Adrenal gland (tissue), 9 donors: ENCODE measurements at regions not wholly inside any gene's neighbourhood (a gene's known extent, or its start where the extent isn't known, plus 50 kb on each side); places are given as distances from the start of the nearest gene placed in this dataset.
"Not testable (repeated sequence)": the region's sequence is repeated elsewhere in the genome, so short reads cannot be mapped to it uniquely, and the experiment has no call there.

Experiments
- DNase-seq, 7 donors: peaks; one replicate each; pipeline ENCODE4 v3.0.0-alpha.2; 2019 to 2020
- H3K27ac ChIP-seq, 5 donors: fragments of 200-600 bp; sonication (generic) in 4 of 5; 1 replicate in 3 of 5; 2 replicates in 2 of 5; pipeline versions ENCODE4 v1.5.1 to v1.8.0; 2016 to 2020; ENCODE audit warnings: mild to moderate bottlenecking in 1 of 5
- H3K27me3 ChIP-seq: fragments of 200-600 bp; 2 replicates; pipeline ENCODE4 v1.8.0; 2021
- H3K36me3 ChIP-seq, 2 donors: fragments of 200-600 bp; replicated peaks in 1 of 2; 1 replicate in 1 of 2; 2 replicates in 1 of 2; pipeline versions ENCODE4 v1.5.1 to v1.8.0; 2018 to 2022
- H3K4me1 ChIP-seq, 2 donors: fragments of 200-600 bp; replicated peaks in 1 of 2; 1 replicate in 1 of 2; 2 replicates in 1 of 2; pipeline versions ENCODE4 v1.5.1 to v1.8.0; 2018 to 2021
- H3K4me3 ChIP-seq, 4 donors: fragments of 200-600 bp; sonication (generic) in 3 of 4; one replicate each; pipeline ENCODE4 v1.5.1; 2016 to 2018
- H3K9me3 ChIP-seq, 3 donors: fragments of 200-600 bp; sonication (generic) in 1 of 3; replicated peaks in 1 of 3; 1 replicate in 2 of 3; 2 replicates in 1 of 3; pipeline versions ENCODE4 v1.5.1 to v1.8.0; 2016 to 2021
- POLR2A ChIP-seq, 2 donors: fragments of 450-650 bp; IDR thresholded peaks; one replicate each; pipeline ENCODE4 v1.6.1; 2017; ENCODE audit warnings: antibody characterized with exemption in 2 of 2, mild to moderate bottlenecking in 2 of 2, moderate library complexity in 1 of 2
- WGBS, 4 donors: extraction: QIAGEN DNeasy Blood & Tissue Kit in 2 of 4; methylation state at CpG; one replicate each; pipeline versions ENCODE4 v1.1.5 to v1.1.7; 2013 to 2017; 5-methylcytosine and 5-hydroxymethylcytosine counted together
- intact Hi-C, 2 donors: fragments of 100-400 bp; cut with DNase I; formaldehyde crosslinking; loops; one replicate each; pipeline versions ENCODE4 v1.14.1 to v1.15.0; 2022 to 2023
- TF ChIP-seq, protein P1 (sequence below), 6 experiments: fragments of 450-650 bp in 4 of 6; fragments of 200-600 bp in 2 of 6; sonication (generic) in 1 of 6; IDR thresholded peaks; 1 replicate in 5 of 6; 2 replicates in 1 of 6; pipeline versions ENCODE4 v1.5.1 to v1.8.0; 2016 to 2021; ENCODE audit warnings: antibody characterized with exemption in 6 of 6, mild to moderate bottlenecking in 2 of 6, moderate library complexity in 1 of 6
- donor health status: healthy with polysubstance abuse.
- donor health status: Bipolar disorder and iron deficiency.
- donor health status: DM: yes; HTN: yes; CAD: no.
- donor health status: DM: no; HTN: no; CAD: no.
- donor health status: DM: no; HTN: no; CAD: no.

DNA sequence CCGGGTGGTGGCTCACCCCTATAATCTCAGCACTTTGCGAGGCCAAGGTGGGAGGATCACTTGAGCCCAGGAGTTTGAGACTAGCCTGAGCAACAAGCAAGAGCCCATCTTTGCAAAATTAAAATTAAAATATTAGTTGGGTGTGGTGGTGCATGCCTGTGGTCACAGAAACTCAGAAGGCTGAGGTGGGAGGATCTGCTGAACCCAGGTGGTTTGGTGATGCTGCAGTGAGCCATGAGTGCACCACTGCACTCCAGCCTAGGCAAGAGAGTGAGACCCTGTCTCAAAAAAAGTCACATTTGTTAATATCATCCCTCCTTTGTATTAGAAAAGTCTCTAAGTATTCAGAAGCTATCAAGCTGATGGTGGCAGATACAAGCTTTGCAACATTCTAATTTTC, 317.5 kb downstream of the ANKRD30A start:
- no peaks in the 10 kb centered on the region for H3K9me3 ChIP-seq
- TF ChIP-seq, protein P1, sequence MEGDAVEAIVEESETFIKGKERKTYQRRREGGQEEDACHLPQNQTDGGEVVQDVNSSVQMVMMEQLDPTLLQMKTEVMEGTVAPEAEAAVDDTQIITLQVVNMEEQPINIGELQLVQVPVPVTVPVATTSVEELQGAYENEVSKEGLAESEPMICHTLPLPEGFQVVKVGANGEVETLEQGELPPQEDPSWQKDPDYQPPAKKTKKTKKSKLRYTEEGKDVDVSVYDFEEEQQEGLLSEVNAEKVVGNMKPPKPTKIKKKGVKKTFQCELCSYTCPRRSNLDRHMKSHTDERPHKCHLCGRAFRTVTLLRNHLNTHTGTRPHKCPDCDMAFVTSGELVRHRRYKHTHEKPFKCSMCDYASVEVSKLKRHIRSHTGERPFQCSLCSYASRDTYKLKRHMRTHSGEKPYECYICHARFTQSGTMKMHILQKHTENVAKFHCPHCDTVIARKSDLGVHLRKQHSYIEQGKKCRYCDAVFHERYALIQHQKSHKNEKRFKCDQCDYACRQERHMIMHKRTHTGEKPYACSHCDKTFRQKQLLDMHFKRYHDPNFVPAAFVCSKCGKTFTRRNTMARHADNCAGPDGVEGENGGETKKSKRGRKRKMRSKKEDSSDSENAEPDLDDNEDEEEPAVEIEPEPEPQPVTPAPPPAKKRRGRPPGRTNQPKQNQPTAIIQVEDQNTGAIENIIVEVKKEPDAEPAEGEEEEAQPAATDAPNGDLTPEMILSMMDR (IDR thresholded peaks at IDR 0.05) = no peak
- TF ChIP-seq POLR2A (IDR thresholded peaks at IDR 0.05) = no peak
- WGBS, 4 donors = 62 to 80% (median 68%) methylated on average over 2 of the region's 2 CpGs
- no peak overlapping the region for H3K27ac ChIP-seq
- H3K4me3 ChIP-seq = no peak overlapping the region
- DNase-seq = no peak
- H3K4me1 ChIP-seq = no peaks in the 10 kb centered on the region
- no peaks in the 10 kb centered on the region for H3K27me3 ChIP-seq
- intact Hi-C loops = no loop called here
- no peaks in the 10 kb centered on the region for H3K36me3 ChIP-seq

DNA sequence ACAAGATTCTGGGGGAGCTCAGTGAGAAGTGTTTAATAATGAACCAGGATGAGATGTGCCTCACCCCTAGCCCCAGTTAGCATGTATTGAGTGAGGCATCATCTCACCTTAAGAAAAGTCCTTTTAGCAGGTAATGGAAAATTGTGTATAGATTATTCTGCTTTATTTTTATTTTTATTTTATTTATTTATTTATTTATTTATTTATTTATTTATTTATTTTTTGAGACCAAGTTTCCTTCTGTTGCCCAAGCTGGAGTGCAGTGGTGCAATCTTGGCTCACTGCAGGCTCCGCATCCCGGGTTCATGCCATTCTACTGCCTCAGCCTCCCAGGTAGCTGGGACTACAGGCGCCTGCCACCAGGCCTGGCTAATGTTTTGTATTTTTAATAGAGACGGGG, 315.8 kb downstream of the ANKRD30A start:
- H3K4me1 ChIP-seq, DNase-seq, H3K36me3 ChIP-seq, H3K9me3 ChIP-seq, H3K4me3 ChIP-seq, H3K27ac ChIP-seq, intact Hi-C loops, H3K27me3 ChIP-seq: not testable (repeated sequence)
- WGBS, 4 donors = 83 to 96% (median 88%) methylated on average over 3 to 4 of the region's 4 CpGs

DNA sequence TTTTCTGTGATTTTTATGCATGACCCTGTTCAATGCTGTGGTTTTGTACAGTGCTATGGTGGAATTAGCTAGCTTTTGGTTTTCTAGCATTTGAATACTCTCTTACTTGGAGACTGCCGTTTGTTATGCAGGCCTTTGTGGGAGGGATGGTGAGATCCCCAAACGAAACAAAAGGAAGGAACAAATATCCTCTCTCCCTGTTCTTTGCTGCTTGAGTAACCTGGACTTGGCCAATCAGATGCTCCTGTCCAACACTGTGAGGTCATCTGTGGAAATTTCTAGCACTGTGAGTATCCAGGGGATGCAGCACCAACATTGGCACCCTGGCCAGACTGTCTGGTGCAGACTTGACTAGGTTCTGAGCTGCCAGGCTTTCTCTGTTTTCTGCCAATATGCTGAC, 314.4 kb downstream of the ANKRD30A start:
- TF ChIP-seq, protein P1 (IDR thresholded peaks at IDR 0.05) = no peak
- TF ChIP-seq POLR2A (IDR thresholded peaks at IDR 0.05) = no peak
- no peak overlapping the region for H3K4me3 ChIP-seq
- 46 to 67% (median 61%) methylated on average over 2 of the region's 2 CpGs for WGBS, 4 donors
- no peak for DNase-seq
- H3K9me3 ChIP-seq = no peaks in the 10 kb centered on the region
- H3K4me1 ChIP-seq = no peaks in the 10 kb centered on the region
- no peaks in the 10 kb centered on the region for H3K27me3 ChIP-seq
- H3K27ac ChIP-seq = no peak overlapping the region
- intact Hi-C loops = loop anchor here (10.0 kb wide), 2 partner anchors 55 to 315 kb away; no protein-coding TSS in a partner anchor
- no peaks in the 10 kb centered on the region for H3K36me3 ChIP-seq

DNA sequence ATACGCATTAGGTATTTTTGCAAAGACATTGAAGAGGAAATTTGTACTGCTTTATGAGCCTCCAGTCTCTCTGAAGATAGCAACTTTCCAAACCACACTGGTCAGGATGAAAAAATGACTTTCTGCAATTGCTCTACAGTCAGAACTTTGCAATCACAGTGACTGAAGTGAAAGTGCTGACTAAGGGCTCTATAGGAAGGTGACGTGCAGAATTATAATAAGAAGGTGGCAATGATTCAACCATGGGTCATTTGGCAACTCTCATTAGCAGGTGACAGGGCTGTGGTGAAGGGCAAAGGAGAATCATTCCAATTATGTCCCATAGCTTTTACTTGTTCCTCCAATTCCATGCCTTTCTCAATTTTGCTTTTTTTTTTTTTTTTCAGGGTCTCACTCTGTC, 311.0 kb downstream of the ANKRD30A start:
- H3K4me1 ChIP-seq = no peaks in the 10 kb centered on the region
- no peak for DNase-seq
- no peaks in the 10 kb centered on the region for H3K27me3 ChIP-seq
- H3K36me3 ChIP-seq = no peaks in the 10 kb centered on the region
- no peaks in the 10 kb centered on the region for H3K9me3 ChIP-seq
- H3K4me3 ChIP-seq = no peak overlapping the region
- intact Hi-C loops = loop anchor here (10.0 kb wide), 2 partner anchors 58 to 318 kb away; no protein-coding TSS in a partner anchor
- WGBS, 4 donors = 52 to 65% (median 57%) methylated on average over 2 of the region's 2 CpGs
- TF ChIP-seq, protein P1 (IDR thresholded peaks at IDR 0.05) = no peak
- no peak for TF ChIP-seq POLR2A (IDR thresholded peaks at IDR 0.05)
- H3K27ac ChIP-seq = no peak overlapping the region

DNA sequence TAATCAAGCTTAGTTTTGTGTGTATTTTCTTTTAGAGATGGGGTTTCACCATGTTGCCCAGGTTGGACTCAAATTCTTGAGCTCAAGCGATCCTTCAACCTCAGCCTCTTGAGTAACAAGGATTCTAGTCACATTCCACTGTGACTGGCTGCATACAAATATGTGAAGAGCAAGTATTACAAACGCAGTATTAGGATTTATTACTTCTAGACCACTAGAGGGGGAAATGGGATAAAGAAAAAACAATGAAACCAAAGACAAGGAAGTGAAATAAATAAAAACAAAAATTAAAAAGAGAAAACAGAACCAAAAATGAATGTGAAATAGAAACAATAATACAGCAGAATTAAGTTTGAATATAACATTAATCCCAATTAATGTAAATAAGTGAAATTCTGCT, 308.7 kb downstream of the ANKRD30A start:
- H3K4me3 ChIP-seq = no peak overlapping the region
- no peaks in the 10 kb centered on the region for H3K4me1 ChIP-seq
- WGBS, 4 donors = 29 to 33% (median 30%) methylated on average over 2 of the region's 2 CpGs
- no peaks in the 10 kb centered on the region for H3K27me3 ChIP-seq
- intact Hi-C loops = loop anchor here (10.0 kb wide), 2 partner anchors 61 to 321 kb away; no protein-coding TSS in a partner anchor
- TF ChIP-seq, protein P1 (IDR thresholded peaks at IDR 0.05) = peak; percentile 33 to 65 (median 48)
- no peak for TF ChIP-seq POLR2A (IDR thresholded peaks at IDR 0.05)
- H3K27ac ChIP-seq = no peak overlapping the region
- H3K9me3 ChIP-seq = no peaks in the 10 kb centered on the region
- DNase-seq = peak in 1 of 7 donors; percentile 5
- no peaks in the 10 kb centered on the region for H3K36me3 ChIP-seq
